ENCODE measurements at regions not wholly inside any gene's neighbourhood (a gene's known extent, or its start where the extent isn't known, plus 50 kb on each side); places are given as distances from the start of the nearest gene placed in this dataset.

GRCh38 chr2:180063494-180064092 lies 56.5 kb upstream of the CWC22 start:
- H3K27me3 ChIP-seq (ENCODE audit: low read length) = no peaks in the 10 kb centered on the region
- no peak overlapping the region for H3K4me2 ChIP-seq (ENCODE audit: low read depth, low read length, poor library complexity, severe bottlenecking)
- no peaks in the 10 kb centered on the region for H4K20me1 ChIP-seq (ENCODE audit: low read depth, low read length)
- TF ChIP-seq CTCF (IDR thresholded peaks at IDR 0.05; ENCODE audit: insufficient read depth, low read length, poor library complexity, severe bottlenecking) = no peak
- no peak overlapping the region for H3K4me3 ChIP-seq (ENCODE audit: insufficient read depth, low read length, poor library complexity, severe bottlenecking)
- H3K9ac ChIP-seq (ENCODE audit: low read length) = no peak overlapping the region
- H3K27ac ChIP-seq (ENCODE audit: low read depth, low read length) = no peak overlapping the region
- H2AFZ ChIP-seq (ENCODE audit: low read depth, low read length, severe bottlenecking) = no peak overlapping the region
- H3K36me3 ChIP-seq (ENCODE audit: low read length) = no peaks in the 10 kb centered on the region
- H3K79me2 ChIP-seq (ENCODE audit: insufficient read depth, low read length) = no peaks in the 10 kb centered on the region
- H3K9me2 ChIP-seq (replicated peaks; ENCODE audit: insufficient read depth, low read length) = no peaks in the 10 kb centered on the region
- no peaks in the 10 kb centered on the region for H3F3A ChIP-seq (ENCODE audit: insufficient read depth)
- no peaks in the 10 kb centered on the region for H3K9me3 ChIP-seq (ENCODE audit: insufficient read depth, low read length)

- H3K36me3 ChIP-seq (ENCODE audit: low read length) = no peaks in the 10 kb centered on the region
- no peaks in the 10 kb centered on the region for H3K27me3 ChIP-seq (ENCODE audit: low read length)
- H3K9ac ChIP-seq (ENCODE audit: low read length) = no peak overlapping the region
- no peak overlapping the region for H2AFZ ChIP-seq (ENCODE audit: low read depth, low read length, severe bottlenecking)
- TF ChIP-seq CTCF (IDR thresholded peaks at IDR 0.05; ENCODE audit: insufficient read depth, low read length, poor library complexity, severe bottlenecking) (no peak), EZH2phosphoT487 (conservative IDR thresholded peaks at IDR 0.05; ENCODE audit: low read length) (no peak)
- H3K9me3 ChIP-seq (ENCODE audit: insufficient read depth, low read length) = no peaks in the 10 kb centered on the region
- no peaks in the 10 kb centered on the region for H3K9me2 ChIP-seq (replicated peaks; ENCODE audit: insufficient read depth, low read length)
- no peak overlapping the region for H3K27ac ChIP-seq (ENCODE audit: low read depth, low read length)
- no peaks in the 10 kb centered on the region for H3F3A ChIP-seq (ENCODE audit: insufficient read depth)
- H3K79me2 ChIP-seq (ENCODE audit: insufficient read depth, low read length) = no peaks in the 10 kb centered on the region
- no peak overlapping the region for H3K4me2 ChIP-seq (ENCODE audit: low read depth, low read length, poor library complexity, severe bottlenecking)
- no peak overlapping the region for H3K4me3 ChIP-seq (ENCODE audit: insufficient read depth, low read length, poor library complexity, severe bottlenecking)
- H4K20me1 ChIP-seq (ENCODE audit: low read depth, low read length) = no peaks in the 10 kb centered on the region
Measured at GRCh38 chr2:180062178-180062577, 55.1 kb upstream of the CWC22 start.

DNA sequence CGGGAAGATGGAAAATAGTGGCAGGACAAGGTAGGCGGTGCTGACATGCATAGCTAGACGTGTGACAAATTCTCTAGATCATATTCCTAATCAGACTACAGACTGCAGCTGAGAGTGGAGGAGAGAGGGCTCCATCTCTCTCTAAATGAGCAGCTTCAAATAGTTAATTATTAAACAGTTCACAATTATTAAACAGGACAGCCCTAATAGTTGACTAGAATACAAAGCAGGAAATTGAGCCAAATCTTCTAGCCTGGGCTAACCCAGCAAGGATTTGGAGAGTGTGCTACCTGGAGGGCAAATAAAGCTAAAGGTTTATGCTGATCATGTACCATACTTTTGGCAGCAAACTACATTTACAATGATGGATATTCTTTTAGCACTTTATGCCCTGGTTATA lies 54.4 kb upstream of the CWC22 start:
- no peak for TF ChIP-seq EZH2phosphoT487 (conservative IDR thresholded peaks at IDR 0.05; ENCODE audit: low read length)
- no peak for TF ChIP-seq CTCF (IDR thresholded peaks at IDR 0.05; ENCODE audit: insufficient read depth, low read length, poor library complexity, severe bottlenecking)
- Histone ChIP-seq H3K79me2 (ENCODE audit: insufficient read depth, low read length) (no peaks in the 10 kb centered on the region), H3F3A (ENCODE audit: insufficient read depth) (no peaks in the 10 kb centered on the region), H3K36me3 (ENCODE audit: low read length) (no peaks in the 10 kb centered on the region), H3K27me3 (ENCODE audit: low read length) (no peaks in the 10 kb centered on the region), H3K9me3 (ENCODE audit: insufficient read depth, low read length) (no peaks in the 10 kb centered on the region), H3K9ac (ENCODE audit: low read length) (no peak overlapping the region), H3K4me3 (ENCODE audit: insufficient read depth, low read length, poor library complexity, severe bottlenecking) (no peak overlapping the region), H2AFZ (ENCODE audit: low read depth, low read length, severe bottlenecking) (no peak overlapping the region), H3K9me2 (replicated peaks; ENCODE audit: insufficient read depth, low read length) (no peaks in the 10 kb centered on the region), H3K4me2 (ENCODE audit: low read depth, low read length, poor library complexity, severe bottlenecking) (no peak overlapping the region), H3K27ac (ENCODE audit: low read depth, low read length) (no peak overlapping the region), H4K20me1 (ENCODE audit: low read depth, low read length) (no peaks in the 10 kb centered on the region)

All from SU-DHL-6 (cell line).